HuH-7 (cell line): ENCODE measurements at regions not wholly inside any gene's neighbourhood (a gene's known extent, or its start where the extent isn't known, plus 50 kb on each side); places are given as distances from the start of the nearest gene placed in this dataset.
"Not testable (repeated sequence)": the region's sequence is repeated elsewhere in the genome, so short reads cannot be mapped to it uniquely, and the experiment has no call there.

Source experiments
- DNase-seq: peaks from one replicate; pipeline ENCODE4 v3.0.0; 2011; ENCODE audit warnings: low spot score

GRCh38 chr13:61965756-61966155, 550.1 kb upstream of the PCDH20 start:
- no peak for DNase-seq

DNA sequence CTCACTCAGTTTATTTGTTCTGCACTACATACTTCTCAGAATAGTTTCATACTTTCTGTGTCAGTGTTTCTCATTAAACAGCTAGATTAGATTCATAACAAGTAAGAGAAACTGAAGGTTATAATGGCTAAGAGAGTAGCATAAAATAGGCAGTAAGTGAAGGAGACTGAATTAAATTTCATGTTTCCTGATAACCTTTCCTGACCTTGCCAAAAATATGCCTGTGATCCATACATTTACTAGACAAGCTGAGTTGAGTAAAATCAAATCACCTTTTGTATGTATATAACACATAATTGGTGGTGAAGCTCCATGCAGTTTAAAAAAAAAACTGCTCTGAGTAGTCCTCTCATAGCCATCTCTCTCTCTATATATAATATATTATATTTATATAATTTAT, 545.3 kb upstream of the PCDH20 start:
- DNase-seq: no peak

DNA sequence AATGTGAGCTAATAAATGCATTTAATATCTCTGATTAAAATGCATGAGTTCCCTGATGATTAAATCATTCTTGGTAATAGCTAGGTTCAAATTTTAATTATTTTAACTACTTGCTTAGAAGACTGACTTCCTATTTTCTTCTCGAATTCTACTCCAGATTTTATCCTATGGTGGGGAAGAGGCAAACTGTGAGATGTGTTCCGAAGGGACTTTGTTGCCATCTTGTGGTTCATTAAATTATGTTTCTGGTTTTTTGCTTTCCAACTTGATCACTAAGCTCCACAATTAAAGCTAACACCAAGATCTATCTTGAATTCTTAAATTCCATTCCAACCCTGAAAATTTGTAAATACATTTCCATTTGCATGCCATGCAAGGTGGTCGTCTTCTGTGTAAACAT, 538.4 kb upstream of the PCDH20 start:
- DNase-seq: peak; percentile 0

GRCh38 chr13:61950828-61951227, 535.2 kb upstream of the PCDH20 start:
- no peak for DNase-seq

DNA sequence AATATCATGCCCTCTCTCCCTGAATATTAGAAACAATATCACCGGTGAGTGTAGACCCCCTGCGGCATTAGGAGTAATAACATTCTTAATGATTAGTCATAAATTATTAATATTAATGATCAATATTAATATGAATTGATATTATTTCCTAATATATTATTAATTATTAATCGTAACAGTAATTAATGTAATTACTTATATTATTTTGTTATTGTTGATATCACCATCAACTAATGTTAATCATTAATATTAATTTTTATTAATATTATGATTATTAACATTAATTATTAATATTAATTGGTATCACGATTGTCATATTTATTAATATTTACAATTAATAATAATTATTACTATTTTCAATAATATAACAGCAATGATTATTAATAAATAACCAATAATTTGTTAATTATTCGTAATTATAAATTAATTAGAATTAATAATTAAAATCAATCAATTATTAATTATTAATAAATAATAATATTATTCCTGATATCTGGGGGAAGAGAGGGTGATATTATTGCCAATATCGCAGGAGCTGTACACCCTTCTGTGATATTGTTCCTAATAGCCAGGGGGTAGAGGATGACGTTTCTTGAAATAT, 528.8 kb upstream of the PCDH20 start:
- no peak for DNase-seq

DNA sequence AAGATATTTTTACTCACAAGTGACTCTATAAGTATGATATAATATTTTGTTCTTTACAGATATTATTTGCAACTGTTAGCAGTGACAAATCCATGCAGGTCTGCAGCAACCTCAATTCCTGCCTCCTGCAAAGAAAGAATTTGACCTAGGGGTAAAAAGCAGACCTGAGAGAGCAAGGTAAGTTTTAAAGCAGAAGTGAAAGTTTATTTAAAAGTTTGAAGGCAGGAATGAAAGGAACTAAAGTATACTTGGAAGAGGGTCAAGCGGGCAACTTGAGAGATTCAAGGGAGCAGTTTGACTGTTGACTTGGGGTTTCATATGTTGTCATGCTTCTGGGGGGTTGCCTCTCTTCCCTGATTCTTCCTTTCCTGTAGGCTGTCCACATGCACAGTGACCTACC, 520.1 kb upstream of the PCDH20 start:
- no peak for DNase-seq

DNA sequence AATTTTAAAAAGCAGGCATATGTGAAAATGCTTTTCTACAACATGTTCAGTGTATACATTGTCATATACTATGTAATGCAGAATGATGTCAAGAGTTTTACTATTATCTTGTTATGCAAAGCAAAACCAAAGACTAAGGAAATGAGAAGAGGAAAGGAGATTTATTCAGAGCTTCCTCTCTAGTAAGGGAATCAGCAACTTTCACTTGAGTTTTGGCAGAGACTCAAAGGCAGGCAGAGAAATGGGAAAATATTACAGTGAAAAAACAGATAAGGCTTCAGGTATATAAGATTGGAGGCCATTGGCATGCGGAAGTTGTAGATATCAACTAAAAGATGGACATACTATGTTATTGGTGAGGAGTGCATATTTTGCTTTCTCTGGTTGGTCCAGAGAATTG, 512.0 kb upstream of the PCDH20 start:
- DNase-seq: no peak

DNA sequence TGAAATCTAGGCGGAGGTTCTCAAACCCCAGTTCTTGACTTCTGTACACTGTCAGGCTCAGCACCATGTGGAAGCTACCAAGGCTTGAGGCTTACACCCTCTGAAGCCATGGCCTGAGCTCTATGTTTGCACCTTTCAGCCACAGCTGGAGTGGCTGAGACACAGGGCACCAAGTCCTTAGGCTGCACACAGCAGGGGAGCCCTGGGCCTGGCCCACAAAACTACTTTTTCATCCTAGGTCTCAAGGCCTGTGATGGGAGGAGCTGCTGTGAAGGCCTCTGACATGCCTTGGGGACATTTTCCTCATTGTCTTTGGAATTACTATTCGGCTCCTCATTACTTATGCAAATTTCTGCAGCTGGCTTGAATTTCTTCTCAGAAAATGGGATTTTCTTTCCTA, 503.2 kb upstream of the PCDH20 start:
- no peak for DNase-seq

DNA sequence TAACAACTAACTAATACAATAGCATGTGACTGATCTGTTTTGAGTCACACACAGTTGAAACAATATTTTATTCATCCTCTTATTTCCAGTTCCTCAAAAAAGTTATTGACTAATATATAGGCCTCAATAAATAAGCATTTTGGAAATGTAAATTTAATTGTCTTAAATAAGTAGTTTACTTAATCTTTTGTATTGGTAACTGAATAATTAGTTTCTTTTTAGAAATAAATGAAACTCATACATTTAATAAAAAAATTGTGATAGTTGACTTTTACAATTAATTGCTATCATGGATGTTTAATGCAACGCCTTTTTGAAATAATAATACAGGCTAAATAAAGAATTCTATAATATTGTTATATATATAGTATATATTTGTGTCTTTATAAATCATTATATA, 500.8 kb upstream of the PCDH20 start:
- DNase-seq: no peak

GRCh38 chr13:61913183-61913582, 497.5 kb upstream of the PCDH20 start:
- DNase-seq: no peak

GRCh38 chr13:61908906-61909615, 493.4 kb upstream of the PCDH20 start:
- DNase-seq: no peak

GRCh38 chr13:61905054-61905453, 489.4 kb upstream of the PCDH20 start:
- DNase-seq: no peak

DNA sequence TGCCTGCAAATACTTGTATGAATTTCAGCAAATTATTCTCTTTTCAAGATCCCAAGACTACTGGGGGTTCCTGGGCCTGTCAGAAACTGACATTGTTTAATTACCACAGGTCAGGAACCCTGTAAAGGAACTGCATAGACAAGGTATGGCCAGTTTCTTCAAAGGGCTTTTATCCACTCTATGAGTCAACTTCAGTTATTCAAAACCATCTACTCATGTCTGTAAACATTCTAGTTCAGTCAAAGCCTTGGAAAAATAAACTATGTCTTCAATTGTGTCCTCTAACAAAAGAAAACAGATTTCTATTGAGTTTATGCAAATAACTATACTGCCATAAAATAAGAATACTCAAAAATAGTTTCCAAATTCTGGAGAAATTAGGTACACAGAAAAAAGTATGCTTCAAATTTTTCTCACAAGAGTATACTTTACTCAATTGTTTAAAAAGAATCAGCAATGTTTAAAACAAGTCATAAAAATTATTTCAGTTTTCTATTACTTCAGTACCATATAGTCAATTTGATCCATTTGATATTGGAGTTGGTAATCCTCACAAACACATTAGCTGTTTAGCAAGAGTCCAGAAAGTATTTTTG, 486.4 kb upstream of the PCDH20 start:
- DNase-seq: no peak

DNA sequence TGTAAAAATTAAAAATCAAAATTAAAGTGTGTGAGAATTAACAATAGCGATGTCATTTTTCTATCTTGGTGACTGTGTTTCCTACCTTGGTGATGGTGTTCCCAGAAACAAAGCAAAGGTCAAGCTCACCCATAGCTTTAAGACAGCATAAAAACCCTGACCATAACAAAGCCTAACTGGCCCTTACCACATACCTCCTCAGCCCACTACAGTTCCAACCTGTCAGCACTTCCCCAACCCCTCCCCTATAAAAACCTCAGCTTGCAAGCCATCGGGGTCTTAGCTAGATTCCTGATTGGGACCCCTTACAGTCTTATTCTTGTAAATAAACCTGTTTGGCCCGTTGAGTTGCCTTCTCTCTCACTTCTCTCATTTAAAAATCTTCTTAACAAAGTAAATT, 484.4 kb upstream of the PCDH20 start:
- DNase-seq: no peak

- no peak for DNase-seq
These were observed 482.6 kb upstream of the PCDH20 start for GRCh38 chr13:61898207-61898606.

DNA sequence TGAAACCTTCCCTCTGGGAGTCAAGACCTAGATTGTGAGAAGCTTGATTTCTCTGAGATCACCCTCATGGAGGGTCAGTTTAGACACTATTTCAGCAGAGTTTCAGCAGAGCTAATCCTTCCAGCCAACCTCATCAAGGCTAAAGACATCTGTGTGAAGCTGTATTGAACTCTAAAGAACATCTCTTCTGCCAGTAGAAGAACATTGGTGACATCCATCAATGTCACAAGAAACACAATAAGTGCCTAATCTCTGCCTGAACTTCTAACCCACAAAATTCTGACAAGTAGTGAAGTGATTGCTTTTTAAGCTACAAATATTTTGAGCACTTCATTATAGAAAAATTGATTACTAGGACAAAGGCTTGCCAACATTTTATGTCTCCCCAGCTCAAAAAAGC, 475.8 kb upstream of the PCDH20 start:
- no peak for DNase-seq

GRCh38 chr13:61884830-61885229, 469.2 kb upstream of the PCDH20 start:
- DNase-seq: no peak

DNA sequence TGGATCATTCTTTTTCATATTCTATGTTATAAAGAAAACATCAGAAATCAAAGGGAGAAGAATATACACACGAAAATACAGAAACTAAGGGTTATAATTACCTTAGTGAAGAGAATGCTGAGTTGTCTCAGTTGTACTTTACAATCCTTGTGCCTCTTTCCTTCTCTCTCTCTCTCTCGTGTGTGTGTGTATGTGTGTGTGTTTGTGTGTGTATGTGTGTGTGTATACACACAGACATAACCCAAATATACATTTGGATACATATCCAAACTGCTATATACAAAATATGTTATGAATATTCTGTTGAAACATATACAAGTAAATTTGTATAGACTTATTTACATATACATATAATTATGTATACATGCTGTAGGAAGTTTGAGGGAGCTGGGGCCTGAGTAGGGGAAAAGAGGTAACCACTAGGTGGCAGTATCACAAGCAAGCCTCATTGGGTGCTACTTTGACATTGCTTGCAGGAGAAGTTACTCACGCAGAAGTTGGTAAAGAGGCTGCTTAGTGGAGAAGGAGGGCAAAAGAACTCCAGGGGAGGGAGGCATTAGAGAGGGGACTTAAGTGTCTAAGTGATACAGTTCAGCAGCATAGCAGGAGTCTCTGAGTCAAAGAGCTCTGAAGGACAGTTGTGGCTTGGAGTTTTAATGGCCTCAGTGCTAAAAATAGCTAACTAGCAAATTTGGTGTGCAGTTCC, 465.1 kb upstream of the PCDH20 start:
- DNase-seq: peak; percentile 2

GRCh38 chr13:61878565-61878964, 462.9 kb upstream of the PCDH20 start:
- DNase-seq: not testable (repeated sequence)

- no peak for DNase-seq
These were observed 459.4 kb upstream of the PCDH20 start for GRCh38 chr13:61874970-61875579.

DNA sequence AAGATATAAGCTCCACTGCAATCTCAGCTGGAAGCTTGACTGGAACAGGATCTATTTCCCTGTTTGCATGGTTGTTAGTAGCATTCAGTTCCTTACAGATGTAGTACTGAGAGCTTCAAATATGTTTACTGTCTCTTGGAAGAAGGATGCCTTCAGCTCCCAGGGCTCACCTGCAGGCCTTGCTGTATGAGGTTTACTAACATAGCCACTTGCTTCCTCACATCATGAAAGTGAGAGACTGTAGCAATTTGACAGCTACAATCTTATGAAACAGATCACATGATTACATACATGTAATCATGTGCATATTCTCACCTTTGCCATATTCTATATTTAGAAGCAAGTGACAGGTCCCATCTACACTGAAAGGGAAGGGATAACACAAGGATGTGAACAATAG, 458.1 kb upstream of the PCDH20 start:
- no peak for DNase-seq

DNA sequence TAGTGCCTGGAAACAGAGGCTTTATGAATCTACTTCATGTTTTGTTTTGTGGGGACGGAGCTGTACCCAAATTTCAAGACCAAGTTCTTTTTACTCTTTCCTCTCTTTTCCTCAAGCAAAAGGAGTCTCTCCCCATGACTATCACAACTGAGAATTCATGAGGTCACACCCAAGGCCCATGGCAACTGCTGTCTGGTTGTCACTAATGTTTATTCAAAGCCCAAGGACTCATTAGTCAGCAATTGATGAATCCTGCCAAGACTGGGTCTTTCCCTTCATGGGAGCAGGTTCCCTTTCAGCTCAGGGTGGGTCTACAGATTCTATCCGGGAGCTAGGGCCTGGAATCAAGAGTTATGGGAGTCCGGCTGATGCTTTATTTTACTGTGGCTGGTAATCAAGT, 441.5 kb upstream of the PCDH20 start:
- DNase-seq: no peak
